ENCODE measurements at regions not wholly inside any gene's neighbourhood (a gene's known extent, or its start where the extent isn't known, plus 50 kb on each side); places are given as distances from the start of the nearest gene placed in this dataset.

GRCh38 chr7:81519886-81520285, 250.0 kb downstream of the HGF start:
- H3K23ac ChIP-seq (ENCODE audit: insufficient read length): no peak overlapping the region
- H3K14ac ChIP-seq (ENCODE audit: insufficient read length): no peak overlapping the region
- H2BK20ac ChIP-seq (ENCODE audit: low read length): no peak overlapping the region
- H3K79me2 ChIP-seq (ENCODE audit: control insufficient read depth in 1 of 2, insufficient read depth in 2 of 2, low read length in 2 of 2): no peaks in the 10 kb centered on the region
- H3K4ac ChIP-seq (replicated peaks; ENCODE audit: insufficient read length, low read depth, low read length): no peak overlapping the region
- no peak overlapping the region for H3K56ac ChIP-seq (replicated peaks; ENCODE audit: insufficient read length, low read depth, low read length)
- H2AK5ac ChIP-seq (ENCODE audit: low read depth, low read length): no peak overlapping the region
- no peak overlapping the region for H3K4me2 ChIP-seq (ENCODE audit: insufficient read depth in 1 of 2, low read depth in 2 of 2, low read length in 2 of 2)
- no peak overlapping the region for H2AFZ ChIP-seq (ENCODE audit: low read length)
- CTCF ChIA-PET (ENCODE audit: partially characterized antibody): interaction anchor here (1.1 kb wide), 1 partner anchor 412 kb away, joined by 3 read pairs; no protein-coding TSS in a partner anchor
- no peak overlapping the region for H4K91ac ChIP-seq (replicated peaks; ENCODE audit: insufficient read length, low read length)
- H3K79me1 ChIP-seq (ENCODE audit: low read depth, low read length): no peaks in the 10 kb centered on the region
- FAIRE-seq (no peak), DNase-seq (ENCODE audit: low read depth in 1 of 2, low spot score in 2 of 2) (no peak)
- no peak overlapping the region for H3K4me3 ChIP-seq (ENCODE audit: extremely low read depth in 1 of 4, insufficient read depth in 2 of 4, low read depth in 3 of 4, low read length in 4 of 4)
- H2BK5ac ChIP-seq (ENCODE audit: low read depth, low read length): no peak overlapping the region
- no peak overlapping the region for H3K9ac ChIP-seq (replicated peaks in 1 of 4; ENCODE audit: extremely low read depth in 1 of 4, low read depth in 3 of 4, low read length in 3 of 4)
- no peak for TF ChIP-seq E2F6 (IDR thresholded peaks at IDR 0.05)
- TF ChIP-seq POLR2AphosphoS5 (IDR thresholded peaks at IDR 0.05; ENCODE audit: low read depth, low read length): no peak
- TF ChIP-seq BCL11A (IDR thresholded peaks at IDR 0.05; ENCODE audit: low read depth in 2 of 2, low read length in 2 of 2): no peak
- no peak for TF ChIP-seq SP1 (IDR thresholded peaks at IDR 0.05; ENCODE audit: low read depth, low read length)
- no peak for TF ChIP-seq ZNF274 (IDR thresholded peaks at IDR 0.05; ENCODE audit: borderline replicate concordance, extremely low read depth, low read length)
- no peak for TF ChIP-seq KDM1A (IDR thresholded peaks at IDR 0.05; ENCODE audit: borderline replicate concordance, low read length)
- TF ChIP-seq JUN (IDR thresholded peaks at IDR 0.05; ENCODE audit: low read depth, low read length): no peak
- TF ChIP-seq, protein P1, sequence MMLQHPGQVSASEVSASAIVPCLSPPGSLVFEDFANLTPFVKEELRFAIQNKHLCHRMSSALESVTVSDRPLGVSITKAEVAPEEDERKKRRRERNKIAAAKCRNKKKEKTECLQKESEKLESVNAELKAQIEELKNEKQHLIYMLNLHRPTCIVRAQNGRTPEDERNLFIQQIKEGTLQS (IDR thresholded peaks at IDR 0.05; ENCODE audit: insufficient read depth, low read depth, low read length): no peak
- TF ChIP-seq KDM5A (IDR thresholded peaks at IDR 0.05; ENCODE audit: low read length): no peak
- TF ChIP-seq RNF2 (IDR thresholded peaks at IDR 0.05; ENCODE audit: borderline replicate concordance, low read depth, low read length, missing control alignments, poor library complexity, severe bottlenecking): no peak
- TF ChIP-seq SIRT6 (IDR thresholded peaks at IDR 0.05; ENCODE audit: low read length): no peak
- H2BK12ac ChIP-seq (ENCODE audit: low read depth, low read length): no peak overlapping the region
- no peaks in the 10 kb centered on the region for H3K4me1 ChIP-seq (replicated peaks in 1 of 4; ENCODE audit: control insufficient read depth in 3 of 4, insufficient read depth in 4 of 4, low read length in 3 of 4)
- H3K27me3 ChIP-seq (replicated peaks in 1 of 4; ENCODE audit: control insufficient read depth in 3 of 4, extremely low read depth in 1 of 4, insufficient read depth in 3 of 4, low read length in 3 of 4): no peaks in the 10 kb centered on the region
- no peaks in the 10 kb centered on the region for H3K23me2 ChIP-seq (ENCODE audit: low read depth, low read length)
- 68% methylated on average over 1 of the region's 1 CpG; no CpG with 5 or more reads in 1 of the 2 experiments for WGBS, 2 experiments (ENCODE audit: extremely low coverage in 1 of 2, insufficient coverage in 1 of 2, insufficient read length in 1 of 2, insufficient replicate concordance in 2 of 2, low coverage in 1 of 2, low lambda C conversion rate in 2 of 2, missing lambda C conversion rate in 1 of 2)
- H2BK120ac ChIP-seq (replicated peaks; ENCODE audit: low read depth, low read length): no peak overlapping the region
- H4K20me1 ChIP-seq (replicated peaks in 1 of 2; ENCODE audit: control insufficient read depth in 1 of 2, insufficient read depth in 2 of 2, low read length in 2 of 2): no peaks in the 10 kb centered on the region
- H2BK15ac ChIP-seq (ENCODE audit: low read length): no peak overlapping the region
- no peak overlapping the region for H4K5ac ChIP-seq (ENCODE audit: insufficient read length, low read depth, low read length)
- H4K8ac ChIP-seq (ENCODE audit: extremely low read depth, insufficient read depth, low read length): no peak overlapping the region
- H3K27ac ChIP-seq (ENCODE audit: low read depth, low read length): no peak overlapping the region
- POLR2A ChIA-PET (ENCODE audit: partially characterized antibody): no interaction called here
- no peaks in the 10 kb centered on the region for H3K36me3 ChIP-seq (ENCODE audit: control insufficient read depth in 2 of 4, insufficient read depth in 4 of 4, low read length in 3 of 4)
- no peak overlapping the region for H3K18ac ChIP-seq (ENCODE audit: extremely low read depth, low read length)
- H3K9me3 ChIP-seq (ENCODE audit: insufficient read depth in 2 of 2, low read depth in 1 of 2, low read length in 1 of 2): no peaks in the 10 kb centered on the region
